Endothelial cell of umbilical vein (primary cell): ENCODE measurements at regions not wholly inside any gene's neighbourhood (a gene's known extent, or its start where the extent isn't known, plus 50 kb on each side); places are given as distances from the start of the nearest gene placed in this dataset.

Experiments
- EZH2 ChIP-seq: IDR thresholded peaks from 2 replicates; pipeline ENCODE4 v1.6.1; 2012; ENCODE audit warnings: borderline replicate concordance, low read depth, mild to moderate bottlenecking, moderate library complexity, low read length, inconsistent platforms; ENCODE audit not compliant: severe bottlenecking
- MYC ChIP-seq: IDR thresholded peaks from one replicate; pipeline ENCODE4 v1.6.1; 2011; ENCODE audit warnings: mild to moderate bottlenecking, low read depth, low read length
- POLR2A ChIP-seq: IDR thresholded peaks from 2 replicates; pipeline ENCODE4 v1.6.1; 2012; ENCODE audit warnings: low read depth, mild to moderate bottlenecking, control low read depth, low read length
- POLR2AphosphoS5 ChIP-seq: IDR thresholded peaks from 2 replicates; pipeline ENCODE4 v1.6.1; 2012; ENCODE audit warnings: low read depth, mild to moderate bottlenecking, control low read depth, low read length, moderate library complexity; ENCODE audit not compliant: insufficient read depth
- TF ChIP-seq, protein P1 (sequence below), 2 donors: IDR thresholded peaks; 1 replicate in 1 of 2; 2 replicates in 1 of 2; pipeline ENCODE4 v1.5.1; 2011; ENCODE audit warnings: low read length in 2 of 2, mild to moderate bottlenecking in 2 of 2, moderate library complexity in 2 of 2, control low read depth in 1 of 2, inconsistent platforms in 1 of 2, low read depth in 1 of 2; ENCODE audit not compliant: insufficient read depth in 1 of 2; ENCODE audit errors: extremely low read depth in 1 of 2

DNA sequence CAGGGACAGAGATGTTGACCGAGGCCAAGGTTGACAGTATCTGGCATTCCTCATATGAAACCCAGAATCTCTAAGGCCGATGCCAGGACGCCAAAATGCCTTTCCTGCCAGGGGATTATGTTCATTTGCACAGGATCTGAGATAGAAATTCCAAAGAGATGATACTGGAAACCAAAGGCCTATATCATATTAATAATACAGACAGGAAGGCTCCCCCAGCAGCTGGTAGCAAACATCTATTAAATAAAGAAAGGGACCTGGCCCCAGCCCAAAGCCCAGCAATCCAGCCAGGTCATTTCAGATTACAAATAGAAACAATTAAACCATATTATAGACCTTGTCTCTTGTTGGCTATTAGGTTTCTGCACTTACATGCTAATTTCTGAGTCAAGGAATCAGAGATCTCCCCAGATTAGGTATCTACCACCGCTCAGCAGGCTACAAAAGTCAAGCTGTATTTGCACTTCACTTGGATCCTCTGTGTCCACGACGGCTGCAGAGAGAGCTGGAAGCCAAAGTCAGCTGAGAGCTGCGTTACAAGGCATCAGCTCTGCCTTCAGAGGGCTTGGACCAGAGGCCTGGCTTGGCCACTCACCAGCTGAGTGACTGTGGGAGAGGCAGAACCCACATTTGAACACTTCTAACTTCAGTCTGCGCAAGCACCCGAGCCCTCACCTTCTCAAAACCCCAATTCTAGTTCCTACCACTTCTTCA lies 269.3 kb upstream of the SIX2 start:
- no peak for TF ChIP-seq EZH2
- TF ChIP-seq, protein P1, sequence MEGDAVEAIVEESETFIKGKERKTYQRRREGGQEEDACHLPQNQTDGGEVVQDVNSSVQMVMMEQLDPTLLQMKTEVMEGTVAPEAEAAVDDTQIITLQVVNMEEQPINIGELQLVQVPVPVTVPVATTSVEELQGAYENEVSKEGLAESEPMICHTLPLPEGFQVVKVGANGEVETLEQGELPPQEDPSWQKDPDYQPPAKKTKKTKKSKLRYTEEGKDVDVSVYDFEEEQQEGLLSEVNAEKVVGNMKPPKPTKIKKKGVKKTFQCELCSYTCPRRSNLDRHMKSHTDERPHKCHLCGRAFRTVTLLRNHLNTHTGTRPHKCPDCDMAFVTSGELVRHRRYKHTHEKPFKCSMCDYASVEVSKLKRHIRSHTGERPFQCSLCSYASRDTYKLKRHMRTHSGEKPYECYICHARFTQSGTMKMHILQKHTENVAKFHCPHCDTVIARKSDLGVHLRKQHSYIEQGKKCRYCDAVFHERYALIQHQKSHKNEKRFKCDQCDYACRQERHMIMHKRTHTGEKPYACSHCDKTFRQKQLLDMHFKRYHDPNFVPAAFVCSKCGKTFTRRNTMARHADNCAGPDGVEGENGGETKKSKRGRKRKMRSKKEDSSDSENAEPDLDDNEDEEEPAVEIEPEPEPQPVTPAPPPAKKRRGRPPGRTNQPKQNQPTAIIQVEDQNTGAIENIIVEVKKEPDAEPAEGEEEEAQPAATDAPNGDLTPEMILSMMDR (IDR thresholded peaks at IDR 0.05; ENCODE audit: extremely low read depth in 1 of 2, insufficient read depth in 1 of 2, low read depth in 1 of 2, low read length in 2 of 2): no peak
- no peak for TF ChIP-seq MYC
- TF ChIP-seq POLR2AphosphoS5: peak; percentile 22
- TF ChIP-seq POLR2A: no peak
